ENCODE measurements at regions not wholly inside any gene's neighbourhood (a gene's known extent, or its start where the extent isn't known, plus 50 kb on each side); places are given as distances from the start of the nearest gene placed in this dataset.
A peak's percentile ranks its signal among the peaks of the same experiment; 100 is the strongest.

DNA sequence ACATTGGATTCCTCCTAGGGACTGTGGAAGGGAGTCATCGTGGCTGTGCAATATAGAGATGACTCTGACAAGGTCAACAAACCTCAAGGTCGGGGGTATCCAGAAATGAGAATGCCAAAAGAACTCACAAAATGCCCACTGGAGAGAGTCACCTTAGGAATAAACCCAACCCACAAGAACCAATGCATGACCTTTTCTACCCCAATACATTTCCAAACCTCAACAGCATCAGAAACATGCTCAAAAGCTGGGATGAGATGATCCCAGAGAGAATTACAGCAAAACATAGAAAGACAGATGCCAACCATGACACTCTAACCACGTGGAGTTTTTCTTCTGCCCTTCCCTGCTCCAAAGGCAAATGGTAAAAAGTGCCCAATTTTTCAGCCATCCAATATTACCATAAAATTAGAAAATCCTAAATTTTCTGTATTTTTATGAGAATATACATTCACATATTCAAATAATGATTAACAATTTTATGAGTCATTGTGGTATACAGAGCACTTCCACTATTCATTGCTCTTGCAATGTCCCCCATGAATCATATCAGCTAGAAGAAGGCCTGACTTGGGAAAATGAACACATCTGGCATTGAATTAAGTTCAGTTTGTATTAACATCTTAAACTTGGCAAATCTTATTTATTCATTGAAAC lies 88.2 kb upstream of the PALMD start:
- no peak overlapping the region for H3K4me3 ChIP-seq (replicated peaks; ENCODE audit: low read depth, low read length)
- TF ChIP-seq, protein P1, sequence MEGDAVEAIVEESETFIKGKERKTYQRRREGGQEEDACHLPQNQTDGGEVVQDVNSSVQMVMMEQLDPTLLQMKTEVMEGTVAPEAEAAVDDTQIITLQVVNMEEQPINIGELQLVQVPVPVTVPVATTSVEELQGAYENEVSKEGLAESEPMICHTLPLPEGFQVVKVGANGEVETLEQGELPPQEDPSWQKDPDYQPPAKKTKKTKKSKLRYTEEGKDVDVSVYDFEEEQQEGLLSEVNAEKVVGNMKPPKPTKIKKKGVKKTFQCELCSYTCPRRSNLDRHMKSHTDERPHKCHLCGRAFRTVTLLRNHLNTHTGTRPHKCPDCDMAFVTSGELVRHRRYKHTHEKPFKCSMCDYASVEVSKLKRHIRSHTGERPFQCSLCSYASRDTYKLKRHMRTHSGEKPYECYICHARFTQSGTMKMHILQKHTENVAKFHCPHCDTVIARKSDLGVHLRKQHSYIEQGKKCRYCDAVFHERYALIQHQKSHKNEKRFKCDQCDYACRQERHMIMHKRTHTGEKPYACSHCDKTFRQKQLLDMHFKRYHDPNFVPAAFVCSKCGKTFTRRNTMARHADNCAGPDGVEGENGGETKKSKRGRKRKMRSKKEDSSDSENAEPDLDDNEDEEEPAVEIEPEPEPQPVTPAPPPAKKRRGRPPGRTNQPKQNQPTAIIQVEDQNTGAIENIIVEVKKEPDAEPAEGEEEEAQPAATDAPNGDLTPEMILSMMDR (IDR thresholded peaks at IDR 0.05; ENCODE audit: low read length, missing control alignments) = no peak
- peak; percentile 75 for DNase-seq (ENCODE audit: low read depth)

DNA sequence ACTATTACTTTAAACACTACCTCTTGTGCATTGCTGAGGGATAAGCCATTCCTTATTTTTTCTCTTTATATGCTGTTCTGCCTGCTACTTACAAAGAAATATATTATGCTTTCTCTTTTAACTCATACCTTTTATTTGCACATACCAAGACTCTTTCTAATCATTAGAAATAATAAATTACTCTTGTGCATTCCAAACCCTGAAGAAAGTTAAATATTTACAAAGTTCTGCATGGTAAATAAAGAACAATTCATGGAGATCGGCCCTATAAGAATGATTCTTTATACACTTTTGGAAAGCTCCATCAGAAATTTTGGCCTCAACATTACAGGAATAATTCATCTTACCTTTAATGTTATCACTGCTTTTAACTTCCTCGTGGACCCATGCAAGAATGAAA lies 86.7 kb upstream of the PALMD start:
- no peak overlapping the region for H3K4me3 ChIP-seq (replicated peaks; ENCODE audit: low read depth, low read length)
- DNase-seq (ENCODE audit: low read depth) = no peak
- TF ChIP-seq, protein P1 (IDR thresholded peaks at IDR 0.05; ENCODE audit: low read length, missing control alignments) = no peak

DNA sequence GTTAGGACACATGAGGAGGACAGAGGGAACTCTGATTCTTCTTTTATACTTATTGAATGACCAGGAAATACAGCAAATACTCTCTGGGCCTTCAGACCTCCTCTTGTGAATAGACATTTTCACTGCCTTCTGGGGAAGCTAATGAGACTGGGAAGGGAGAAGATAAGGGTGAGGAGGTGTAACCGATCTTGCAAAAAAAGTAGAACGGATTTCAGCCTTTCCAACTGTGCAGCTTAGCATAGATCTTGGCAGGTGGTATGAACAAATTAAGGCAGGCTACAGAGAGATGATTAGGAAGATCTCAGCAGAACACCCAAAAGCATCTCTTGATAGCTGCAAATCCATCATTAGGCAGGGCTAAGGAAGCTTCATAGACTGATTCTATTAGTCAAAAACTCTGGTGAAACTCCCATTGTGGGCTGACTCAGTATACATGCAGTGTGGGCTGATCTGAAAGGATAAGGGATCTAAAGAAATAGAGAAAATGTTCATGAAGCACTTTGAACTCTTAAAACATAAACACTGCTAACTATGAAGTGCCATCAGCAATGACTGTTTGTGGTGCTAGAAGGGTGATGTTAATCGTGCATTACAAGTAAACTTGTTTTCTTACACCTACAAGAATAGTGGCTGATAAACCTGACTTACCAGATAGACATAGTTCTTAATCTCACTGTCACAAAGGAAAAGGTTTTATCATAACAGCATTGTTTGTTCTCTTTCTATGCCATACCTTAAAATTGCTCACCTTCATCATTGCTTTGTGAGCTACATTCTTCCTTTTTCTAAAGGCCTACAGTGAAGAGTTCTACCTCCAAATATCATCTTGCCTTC lies 85.5 kb upstream of the PALMD start:
- no peak for DNase-seq (ENCODE audit: low read depth)
- TF ChIP-seq, protein P1 (IDR thresholded peaks at IDR 0.05; ENCODE audit: low read length, missing control alignments) = no peak
- no peak overlapping the region for H3K4me3 ChIP-seq (replicated peaks; ENCODE audit: low read depth, low read length)

DNA sequence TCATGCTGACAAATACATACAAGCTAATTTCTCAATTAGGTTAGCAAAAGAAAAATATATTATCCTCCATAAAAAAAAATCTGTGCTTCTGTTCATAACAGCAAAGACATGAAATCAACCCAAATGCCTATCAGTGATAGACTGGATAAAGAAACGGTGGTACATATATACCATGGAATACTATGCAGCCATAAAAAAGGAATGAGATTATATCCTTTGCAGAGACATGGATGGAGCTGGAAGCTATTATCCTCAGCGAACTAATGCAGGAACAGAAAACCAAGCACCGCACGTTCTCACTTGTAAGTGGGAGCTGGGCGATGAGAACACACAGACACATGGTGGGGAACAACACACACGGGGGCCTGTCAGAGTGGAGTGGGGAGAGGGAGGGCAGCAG lies 84.0 kb upstream of the PALMD start:
- no peak for DNase-seq (ENCODE audit: low read depth)
- no peak overlapping the region for H3K4me3 ChIP-seq (replicated peaks; ENCODE audit: low read depth, low read length)
- TF ChIP-seq, protein P1 (IDR thresholded peaks at IDR 0.05; ENCODE audit: low read length, missing control alignments) = no peak

- TF ChIP-seq, protein P1 (IDR thresholded peaks at IDR 0.05; ENCODE audit: low read length, missing control alignments) = no peak
- DNase-seq (ENCODE audit: low read depth) = no peak
- no peak overlapping the region for H3K4me3 ChIP-seq (replicated peaks; ENCODE audit: low read depth, low read length)
Observed at GRCh38 chr1:99565606-99566289, 80.2 kb upstream of the PALMD start.

GRCh38 chr1:99566290-99567021 lies 79.5 kb upstream of the PALMD start:
- H3K4me3 ChIP-seq (replicated peaks; ENCODE audit: low read depth, low read length) = no peak overlapping the region
- DNase-seq (ENCODE audit: low read depth) = no peak
- TF ChIP-seq, protein P1 (IDR thresholded peaks at IDR 0.05; ENCODE audit: low read length, missing control alignments) = no peak

All from fibroblast of pulmonary artery (primary cell).